ENCODE measurements at regions not wholly inside any gene's neighbourhood (a gene's known extent, or its start where the extent isn't known, plus 50 kb on each side); places are given as distances from the start of the nearest gene placed in this dataset.
"Not testable (repeated sequence)": the region's sequence is repeated elsewhere in the genome, so short reads cannot be mapped to it uniquely, and the experiment has no call there.

- DNase-seq (ENCODE audit: low read depth), result no peak
Observed at GRCh38 chr4:129254126-129254525, 158.2 kb downstream of the C4orf33 start.

GRCh38 chr4:129254526-129254925 is 158.6 kb downstream of the C4orf33 start:
- no peak for DNase-seq (ENCODE audit: low read depth)

- no peak for DNase-seq (ENCODE audit: low read depth)
Observed at GRCh38 chr4:129261584-129261983, 165.6 kb downstream of the C4orf33 start.

- peak; percentile 23 for DNase-seq (ENCODE audit: low read depth)
Observed at GRCh38 chr4:129264008-129264657, 168.2 kb downstream of the C4orf33 start.

GRCh38 chr4:129278868-129279267 is 182.9 kb downstream of the C4orf33 start:
- DNase-seq (ENCODE audit: low read depth), result no peak

- DNase-seq (ENCODE audit: low read depth), result no peak
Observed at GRCh38 chr4:129282293-129282692, 186.3 kb downstream of the C4orf33 start.

- not testable (repeated sequence) for DNase-seq (ENCODE audit: low read depth)
Observed at GRCh38 chr4:129292194-129292593, 196.2 kb downstream of the C4orf33 start.

- no peak for DNase-seq (ENCODE audit: low read depth)
Observed at GRCh38 chr4:129314781-129315180, 218.8 kb downstream of the C4orf33 start.

- no peak for DNase-seq (ENCODE audit: low read depth)
Observed at GRCh38 chr4:129322920-129323319, 227.0 kb downstream of the C4orf33 start.

GRCh38 chr4:129323658-129324057 is 227.7 kb downstream of the C4orf33 start:
- DNase-seq (ENCODE audit: low read depth), result no peak

- no peak for DNase-seq (ENCODE audit: low read depth)
Observed at GRCh38 chr4:129326571-129327460, 230.9 kb downstream of the C4orf33 start.

GRCh38 chr4:129327637-129328036 is 231.7 kb downstream of the C4orf33 start:
- DNase-seq (ENCODE audit: low read depth), result no peak

- peak; percentile 59 for DNase-seq (ENCODE audit: low read depth)
Observed at GRCh38 chr4:129328162-129328561, 232.2 kb downstream of the C4orf33 start.

- DNase-seq (ENCODE audit: low read depth), result no peak
Observed at GRCh38 chr4:129334136-129334535, 238.2 kb downstream of the C4orf33 start.

GRCh38 chr4:129335276-129335675 is 239.3 kb downstream of the C4orf33 start:
- no peak for DNase-seq (ENCODE audit: low read depth)

GRCh38 chr4:129335818-129336217 is 239.9 kb downstream of the C4orf33 start:
- DNase-seq (ENCODE audit: low read depth), result no peak

- no peak for DNase-seq (ENCODE audit: low read depth)
Observed at GRCh38 chr4:129336457-129337227, 240.7 kb downstream of the C4orf33 start.

- DNase-seq (ENCODE audit: low read depth), result no peak
Observed at GRCh38 chr4:129337228-129337620, 241.3 kb downstream of the C4orf33 start.

- peak; percentile 75 for DNase-seq (ENCODE audit: low read depth)
Observed at GRCh38 chr4:129342819-129343408, 247.0 kb downstream of the C4orf33 start.

GRCh38 chr4:129344058-129344457 is 248.1 kb downstream of the C4orf33 start:
- peak; percentile 47 for DNase-seq (ENCODE audit: low read depth)

GRCh38 chr4:129345609-129346008 is 249.7 kb downstream of the C4orf33 start:
- no peak for DNase-seq (ENCODE audit: low read depth)

- no peak for DNase-seq (ENCODE audit: low read depth)
Observed at GRCh38 chr4:129346036-129346435, 250.1 kb downstream of the C4orf33 start.

Measured in HT1080 (cell line).